Dermis blood vessel endothelial cell (primary cell): ENCODE measurements at regions not wholly inside any gene's neighbourhood (a gene's known extent, or its start where the extent isn't known, plus 50 kb on each side); places are given as distances from the start of the nearest gene placed in this dataset.
"Not testable (repeated sequence)": the region's sequence is repeated elsewhere in the genome, so short reads cannot be mapped to it uniquely, and the experiment has no call there.

Experiments used
- DNase-seq: peaks from one replicate; pipeline ENCODE4 v3.0.0; 2010

GRCh38 chr10:65735382-65735781 lies 1190.5 kb upstream of the LRRTM3 start:
- no peak for DNase-seq

DNA sequence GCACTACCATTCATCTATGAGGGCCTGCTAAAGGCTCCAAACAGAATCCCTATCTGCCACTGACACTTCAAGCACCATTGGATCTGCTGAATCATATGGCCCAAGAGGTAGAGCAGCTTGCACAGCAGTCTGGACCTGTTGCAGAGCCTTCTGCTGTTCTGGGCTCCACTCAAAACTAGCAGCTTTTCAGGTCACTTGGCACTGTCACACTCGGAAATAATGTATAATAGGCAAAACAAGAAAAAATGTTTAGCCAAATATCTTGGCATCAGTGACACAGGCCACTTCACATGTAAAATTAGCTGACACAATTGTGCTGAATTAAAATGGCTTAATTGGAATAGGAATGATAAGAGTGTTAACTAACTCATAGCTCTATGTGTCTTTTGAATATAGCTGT lies 1182.9 kb upstream of the LRRTM3 start:
- DNase-seq = no peak

GRCh38 chr10:65751218-65751617 lies 1174.6 kb upstream of the LRRTM3 start:
- no peak for DNase-seq

DNA sequence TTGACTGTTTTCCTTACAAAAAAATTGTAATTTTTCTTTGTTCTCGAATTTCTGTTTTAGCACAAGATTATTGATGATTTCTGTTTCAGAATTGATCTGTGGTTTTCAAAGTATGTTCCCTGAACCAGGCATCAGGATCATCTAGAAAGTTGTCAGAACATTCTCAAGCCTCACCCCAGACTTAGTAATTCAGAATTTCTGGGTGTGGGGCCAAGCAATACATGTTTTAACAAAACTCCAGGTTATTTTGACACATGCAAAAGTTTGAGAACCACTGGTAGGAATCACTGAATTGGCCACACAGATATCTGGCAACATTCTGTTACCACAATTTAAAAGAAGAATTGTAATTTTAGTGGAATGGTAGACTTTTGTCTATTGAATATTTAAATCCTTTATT lies 1173.9 kb upstream of the LRRTM3 start:
- no peak for DNase-seq

DNA sequence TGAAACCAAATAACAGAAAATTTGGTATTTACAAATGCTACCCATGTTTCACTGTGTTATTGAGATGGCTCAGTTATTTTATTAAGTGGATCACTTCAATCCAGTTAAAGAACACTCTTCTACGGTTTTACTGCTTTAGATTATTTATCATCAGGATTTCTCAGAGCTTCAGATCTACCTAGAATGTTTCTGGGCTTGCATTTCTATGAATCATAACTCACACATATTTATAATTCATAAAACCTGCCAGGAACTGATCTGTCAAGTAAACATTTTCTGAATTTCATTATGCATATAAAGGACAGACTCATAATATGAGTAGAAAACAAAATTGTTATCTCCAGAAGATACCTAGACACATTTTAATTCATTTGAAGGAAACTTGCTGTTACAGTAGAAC lies 1172.3 kb upstream of the LRRTM3 start:
- no peak for DNase-seq

GRCh38 chr10:65754112-65754511 lies 1171.7 kb upstream of the LRRTM3 start:
- DNase-seq = no peak

DNA sequence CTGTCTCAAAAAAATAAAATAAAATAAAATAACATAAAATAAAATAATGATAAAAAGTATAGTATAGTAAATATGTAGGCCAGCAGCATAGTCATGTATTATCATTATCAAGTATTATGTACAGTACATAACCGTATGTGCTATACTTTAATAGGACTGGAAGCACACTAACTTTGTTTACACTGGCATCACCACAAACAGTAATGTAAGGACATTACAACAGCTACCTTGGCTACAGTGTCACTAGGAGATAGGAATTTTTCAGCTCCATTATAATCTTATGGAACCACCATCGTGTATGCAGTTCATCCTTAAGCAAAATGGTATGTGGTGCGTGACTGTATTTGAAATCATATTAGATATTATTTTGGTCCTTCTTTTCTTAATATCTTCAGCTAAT lies 1163.5 kb upstream of the LRRTM3 start:
- no peak for DNase-seq

DNA sequence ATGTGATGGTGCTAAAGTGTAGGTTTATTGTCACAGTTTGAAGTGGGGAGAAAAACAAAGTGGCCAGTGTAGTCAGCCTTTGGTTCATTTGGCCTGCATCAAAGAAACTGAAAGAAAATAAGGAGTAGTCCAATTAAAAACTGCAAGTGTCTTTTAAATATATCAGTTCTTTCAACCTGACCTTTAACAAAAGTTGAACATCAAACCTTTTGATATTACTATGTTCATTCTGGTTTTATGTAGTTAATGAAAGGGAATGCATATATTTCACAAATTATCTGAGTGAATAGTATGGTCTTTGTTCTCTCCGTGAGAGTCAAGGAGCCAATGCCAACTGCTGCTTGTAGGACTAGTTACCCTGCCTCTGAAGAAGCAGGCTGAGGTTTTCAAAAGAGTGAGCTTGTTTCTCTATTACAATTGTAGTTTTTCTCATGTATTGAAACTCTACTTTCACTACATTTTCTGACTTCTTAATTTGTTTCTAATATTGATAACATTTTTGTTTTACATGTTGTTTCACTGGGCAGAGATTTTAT lies 1160.8 kb upstream of the LRRTM3 start:
- DNase-seq = no peak

DNA sequence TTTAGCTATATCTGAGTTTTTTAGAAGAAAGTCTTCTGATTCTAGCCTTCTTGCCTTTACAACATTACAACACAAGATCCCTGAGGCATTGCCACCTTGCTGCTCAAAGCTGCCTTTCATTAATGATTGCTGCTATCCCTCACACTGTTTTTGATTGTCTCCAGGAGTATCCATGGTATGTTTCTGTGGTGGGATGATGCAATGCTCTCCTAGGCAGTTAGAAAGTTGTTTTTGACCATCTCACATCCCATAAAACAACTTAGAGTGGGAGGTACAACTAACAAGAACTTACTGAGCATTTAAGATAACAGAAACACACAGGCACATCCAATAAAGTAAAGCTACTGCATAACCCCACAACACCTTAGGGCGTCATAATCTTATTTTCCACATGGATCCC lies 1156.0 kb upstream of the LRRTM3 start:
- no peak for DNase-seq

GRCh38 chr10:65778753-65779152 lies 1147.1 kb upstream of the LRRTM3 start:
- no peak for DNase-seq

- no peak for DNase-seq
Measured at GRCh38 chr10:65779985-65780384, 1145.9 kb upstream of the LRRTM3 start.

DNA sequence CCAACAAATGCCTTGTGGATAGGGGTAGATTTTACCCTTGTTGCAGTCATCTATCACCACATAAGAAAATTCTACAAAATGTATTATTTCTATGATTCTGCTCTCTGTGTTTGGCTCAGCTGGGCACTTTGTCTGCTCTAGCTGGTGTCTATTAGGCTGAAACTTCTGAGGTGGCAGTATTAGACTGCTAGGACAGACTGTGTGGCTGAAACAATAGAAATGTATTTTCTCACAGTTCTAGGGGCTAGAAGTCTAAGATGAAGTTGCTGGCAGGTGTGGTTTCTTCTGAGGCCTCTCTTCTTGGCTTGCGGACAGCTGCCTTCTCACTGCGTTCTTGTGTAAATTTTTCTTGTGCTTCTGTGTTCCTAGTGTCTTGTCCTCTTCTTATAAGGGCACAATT lies 1139.6 kb upstream of the LRRTM3 start:
- no peak for DNase-seq

- no peak for DNase-seq
Measured at GRCh38 chr10:65787571-65787970, 1138.3 kb upstream of the LRRTM3 start.

- no peak for DNase-seq
Measured at GRCh38 chr10:65788271-65788670, 1137.6 kb upstream of the LRRTM3 start.

- no peak for DNase-seq
Measured at GRCh38 chr10:65791979-65792378, 1133.9 kb upstream of the LRRTM3 start.

GRCh38 chr10:65793738-65794425 lies 1132.0 kb upstream of the LRRTM3 start:
- no peak for DNase-seq

DNA sequence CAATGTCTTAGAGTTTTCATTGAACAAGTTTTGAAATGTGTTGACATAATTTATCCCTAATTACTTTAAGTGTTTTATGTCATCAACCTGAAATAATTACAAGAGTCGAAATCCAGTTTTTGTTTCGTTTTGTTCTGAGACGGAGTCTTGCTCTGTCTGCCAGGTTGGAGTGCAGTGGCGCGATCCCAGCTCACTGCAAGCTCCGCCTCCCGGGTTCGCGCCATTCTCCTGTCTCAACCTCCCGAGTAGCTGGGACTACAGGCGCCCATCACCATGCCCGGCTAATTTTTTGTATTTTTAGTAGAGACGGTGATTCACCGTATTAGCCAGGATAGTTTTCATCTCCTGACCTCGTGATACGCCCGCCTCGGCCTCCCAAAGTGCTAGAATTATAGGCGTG lies 1131.0 kb upstream of the LRRTM3 start:
- DNase-seq = not testable (repeated sequence)

- no peak for DNase-seq
Measured at GRCh38 chr10:65796472-65796871, 1129.4 kb upstream of the LRRTM3 start.

GRCh38 chr10:65798133-65798532 lies 1127.7 kb upstream of the LRRTM3 start:
- DNase-seq = no peak

- no peak for DNase-seq
Measured at GRCh38 chr10:65802391-65802790, 1123.4 kb upstream of the LRRTM3 start.

GRCh38 chr10:65805511-65805910 lies 1120.3 kb upstream of the LRRTM3 start:
- DNase-seq = no peak

- no peak for DNase-seq
Measured at GRCh38 chr10:65805993-65806392, 1119.8 kb upstream of the LRRTM3 start.

GRCh38 chr10:65808687-65809333 lies 1117.0 kb upstream of the LRRTM3 start:
- no peak for DNase-seq

DNA sequence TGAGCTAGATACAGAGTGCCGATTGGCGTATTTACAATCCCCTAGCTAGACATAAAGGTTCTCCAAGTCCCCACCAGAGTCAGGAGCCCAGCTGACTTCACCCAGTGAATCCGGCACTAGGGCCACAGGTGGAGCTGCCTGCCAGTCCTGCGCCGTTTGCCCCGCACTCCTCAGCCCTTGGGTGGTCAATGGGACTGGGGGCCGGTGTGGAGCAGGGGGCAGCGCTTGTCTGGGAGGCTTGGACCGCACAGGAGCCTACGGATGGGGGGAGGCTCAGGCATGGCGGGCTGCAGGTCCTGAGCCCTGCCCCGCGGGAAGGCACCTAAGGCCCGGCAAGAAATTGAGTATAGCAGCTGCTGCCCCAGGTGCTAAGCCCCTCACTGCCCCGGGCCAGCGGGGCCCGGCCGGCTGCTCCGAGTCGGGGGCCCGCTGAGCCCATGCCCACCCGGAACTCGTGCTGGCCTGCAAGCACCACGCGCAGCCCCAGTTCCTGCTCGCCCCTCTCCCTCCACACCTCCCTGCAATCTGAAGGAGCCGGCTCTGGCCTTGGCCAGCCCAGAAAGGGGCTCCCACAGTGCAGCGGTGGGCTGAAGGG lies 1113.8 kb upstream of the LRRTM3 start:
- DNase-seq = no peak
